ENCODE measurements at regions not wholly inside any gene's neighbourhood (a gene's known extent, or its start where the extent isn't known, plus 50 kb on each side); places are given as distances from the start of the nearest gene placed in this dataset.

DNA sequence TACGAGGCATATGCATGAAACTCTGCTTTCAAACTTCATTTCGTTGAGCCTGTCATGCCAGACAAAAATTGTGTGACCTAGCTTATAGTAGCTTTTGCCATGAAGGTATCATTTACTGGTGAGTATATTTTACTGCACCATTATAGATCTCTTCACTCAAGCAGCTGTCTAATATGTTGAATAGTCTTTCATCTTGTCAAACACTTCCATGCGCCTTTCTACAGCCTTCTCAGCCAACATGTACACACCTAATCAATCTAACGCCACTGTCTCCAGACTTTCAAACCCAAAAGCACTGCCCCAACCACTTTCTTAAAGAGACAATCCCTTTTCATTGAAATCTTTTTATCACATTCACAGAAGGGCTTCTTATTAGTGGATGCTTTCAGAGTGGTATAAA, 757.4 kb downstream of the VRK1 start:
- TF ChIP-seq POLR2A (IDR thresholded peaks at IDR 0.05; ENCODE audit: low read length) (no peak), GATA1 (IDR thresholded peaks at IDR 0.05; ENCODE audit: low read depth, low read length) (no peak)

Data from erythroblast (primary cell).